ENCODE measurements at regions not wholly inside any gene's neighbourhood (a gene's known extent, or its start where the extent isn't known, plus 50 kb on each side); places are given as distances from the start of the nearest gene placed in this dataset.
"Not testable (repeated sequence)": the region's sequence is repeated elsewhere in the genome, so short reads cannot be mapped to it uniquely, and the experiment has no call there.

DNA sequence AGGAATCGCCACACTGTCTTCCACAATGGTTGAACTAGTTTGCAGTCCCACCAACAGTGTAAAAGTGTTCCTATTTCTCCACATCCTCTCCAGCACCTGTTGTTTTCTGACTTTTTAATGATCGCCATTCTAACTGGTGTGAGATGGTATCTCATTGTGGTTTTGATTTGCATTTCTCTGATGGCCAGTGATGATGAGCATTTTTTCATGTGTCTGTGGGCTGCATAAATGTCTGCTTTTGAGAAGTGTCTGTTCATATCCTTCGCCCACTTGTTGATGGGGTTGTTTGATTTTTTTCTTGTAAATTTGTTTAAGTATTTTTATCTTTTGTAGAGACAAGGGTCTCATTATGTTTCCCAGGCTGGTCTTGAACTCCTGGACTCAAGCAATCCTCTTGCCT is 128.5 kb downstream of the EMP1 start:
- TF ChIP-seq CTCF, POLR2A, POLR2AphosphoS5 (IDR thresholded peaks at IDR 0.05): not testable (repeated sequence)
